ENCODE measurements at regions not wholly inside any gene's neighbourhood (a gene's known extent, or its start where the extent isn't known, plus 50 kb on each side); places are given as distances from the start of the nearest gene placed in this dataset.
"Not testable (repeated sequence)": the region's sequence is repeated elsewhere in the genome, so short reads cannot be mapped to it uniquely, and the experiment has no call there.

- in situ Hi-C loops (cut with MboI; ENCODE audit: low pct_unique_long_range_greater_than_20kb, low sequenced_read_pairs, unreplicated experiment), result no loop called here
- no peak for DNase-seq (ENCODE audit: low spot score)
- no peak for TF ChIP-seq CTCF (IDR thresholded peaks at IDR 0.05; ENCODE audit: extremely low read depth, insufficient read depth, missing control alignments)
Observed at GRCh38 chr6:159525445-159526025, 167.5 kb downstream of the SOD2 start.

- no peak for DNase-seq (ENCODE audit: low spot score)
- in situ Hi-C loops (cut with MboI; ENCODE audit: low pct_unique_long_range_greater_than_20kb, low sequenced_read_pairs, unreplicated experiment), result no loop called here
- TF ChIP-seq CTCF (IDR thresholded peaks at IDR 0.05; ENCODE audit: extremely low read depth, insufficient read depth, missing control alignments), result no peak
Observed at GRCh38 chr6:159522877-159523547, 170.0 kb downstream of the SOD2 start.

- in situ Hi-C loops (cut with MboI; ENCODE audit: low pct_unique_long_range_greater_than_20kb, low sequenced_read_pairs, unreplicated experiment), result no loop called here
Observed at GRCh38 chr6:159521962-159522361, 171.1 kb downstream of the SOD2 start.

GRCh38 chr6:159520002-159520401 is 173.0 kb downstream of the SOD2 start:
- in situ Hi-C loops (cut with MboI; ENCODE audit: low pct_unique_long_range_greater_than_20kb, low sequenced_read_pairs, unreplicated experiment), result no loop called here
- TF ChIP-seq CTCF (IDR thresholded peaks at IDR 0.05; ENCODE audit: extremely low read depth, insufficient read depth, missing control alignments), result no peak
- DNase-seq (ENCODE audit: low spot score), result no peak

More at GRCh38 chr6:159521962-159522361, 171.1 kb downstream of the SOD2 start:
- no peak for DNase-seq (ENCODE audit: low spot score)
- TF ChIP-seq CTCF (IDR thresholded peaks at IDR 0.05; ENCODE audit: extremely low read depth, insufficient read depth, missing control alignments), result no peak

- DNase-seq (ENCODE audit: low spot score); in situ Hi-C loops (cut with MboI; ENCODE audit: low pct_unique_long_range_greater_than_20kb, low sequenced_read_pairs, unreplicated experiment): not testable (repeated sequence)
Observed at GRCh38 chr6:159515811-159516210, 177.2 kb downstream of the SOD2 start.

GRCh38 chr6:159513914-159514313 is 179.1 kb downstream of the SOD2 start:
- in situ Hi-C loops (cut with MboI; ENCODE audit: low pct_unique_long_range_greater_than_20kb, low sequenced_read_pairs, unreplicated experiment), result no loop called here
- no peak for TF ChIP-seq CTCF (IDR thresholded peaks at IDR 0.05; ENCODE audit: extremely low read depth, insufficient read depth, missing control alignments)
- no peak for DNase-seq (ENCODE audit: low spot score)

- in situ Hi-C loops (cut with MboI; ENCODE audit: low pct_unique_long_range_greater_than_20kb, low sequenced_read_pairs, unreplicated experiment), result no loop called here
- DNase-seq (ENCODE audit: low spot score), result no peak
- TF ChIP-seq CTCF (IDR thresholded peaks at IDR 0.05; ENCODE audit: extremely low read depth, insufficient read depth, missing control alignments), result no peak
Observed at GRCh38 chr6:159513074-159513720, 179.8 kb downstream of the SOD2 start.

Data from GM13977 (cell line).